ENCODE measurements at regions not wholly inside any gene's neighbourhood (a gene's known extent, or its start where the extent isn't known, plus 50 kb on each side); places are given as distances from the start of the nearest gene placed in this dataset.
A peak's percentile ranks its signal among the peaks of the same experiment; 100 is the strongest.

DNA sequence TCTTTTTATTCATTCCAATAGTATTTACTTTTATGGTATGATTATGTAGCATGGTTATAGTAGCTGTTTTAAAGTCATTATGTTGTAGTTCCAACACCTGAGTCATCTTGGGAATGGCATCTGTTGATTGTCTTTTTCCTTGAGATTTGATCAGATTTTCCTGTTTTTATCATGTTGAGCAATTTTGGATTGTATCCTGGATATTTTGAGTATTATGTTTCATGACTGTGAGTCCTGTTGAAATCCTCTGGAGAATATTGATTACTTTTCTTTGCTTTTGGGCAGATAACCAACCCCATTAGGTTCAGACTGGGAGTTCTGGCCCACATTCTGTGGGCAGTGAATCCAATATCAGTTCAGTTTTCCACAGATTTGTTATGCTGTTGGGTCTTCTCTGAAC is 163.2 kb upstream of the SPRED2 start:
- Histone ChIP-seq H3K79me2 (ENCODE audit: insufficient read depth) (no peaks in the 10 kb centered on the region), H3K4me3 (ENCODE audit: low read depth in 2 of 2, low read length in 1 of 2) (no peak overlapping the region), H3K4me1 (ENCODE audit: control insufficient read depth in 1 of 2, insufficient read depth in 2 of 2, low read depth in 1 of 2, low read length in 1 of 2) (no peaks in the 10 kb centered on the region), H3K36me3 (replicated peaks in 1 of 2; ENCODE audit: control insufficient read depth in 1 of 2, insufficient read depth in 2 of 2, low read length in 1 of 2) (no peaks in the 10 kb centered on the region), H3K27ac (ENCODE audit: low read depth in 2 of 2, low read length in 1 of 2) (no peak overlapping the region), H2AFZ (ENCODE audit: low read depth) (no peak overlapping the region), H3K27me3 (ENCODE audit: insufficient read depth) (no peaks in the 10 kb centered on the region), H3K9me3 (no peaks in the 10 kb centered on the region), H3K4me2 (no peak overlapping the region), H3K9ac (no peak overlapping the region), H3F3A (replicated peaks; ENCODE audit: insufficient read depth) (peaks cover 14% of the 10 kb centered on the region), H3K9me2 (no peaks in the 10 kb centered on the region), H4K20me1 (ENCODE audit: insufficient read depth) (no peaks in the 10 kb centered on the region)
- CTCF ChIA-PET: no interaction called here
- POLR2A ChIA-PET: no interaction called here
- TF ChIP-seq CHD2 (IDR thresholded peaks at IDR 0.05; ENCODE audit: low read length, partially characterized antibody) (no peak), TCF12 (IDR thresholded peaks at IDR 0.05) (0 out of 2 replicates have a peak, but pooled peaks have one; percentile 6)
- DNase-seq: no peak

GRCh38 chr2:65594150-65594549 is 161.8 kb upstream of the SPRED2 start:
- no peaks in the 10 kb centered on the region for H3K4me1 ChIP-seq (ENCODE audit: control insufficient read depth in 1 of 2, insufficient read depth in 2 of 2, low read depth in 1 of 2, low read length in 1 of 2)
- H3K4me3 ChIP-seq (ENCODE audit: low read depth in 2 of 2, low read length in 1 of 2): no peak overlapping the region
- H3K4me2 ChIP-seq: no peak overlapping the region
- no peaks in the 10 kb centered on the region for H3K9me3 ChIP-seq
- H4K20me1 ChIP-seq (ENCODE audit: insufficient read depth): no peaks in the 10 kb centered on the region
- DNase-seq: no peak
- ChIA-PET POLR2A (no interaction called here), CTCF (no interaction called here)
- no peaks in the 10 kb centered on the region for H3K36me3 ChIP-seq (replicated peaks in 1 of 2; ENCODE audit: control insufficient read depth in 1 of 2, insufficient read depth in 2 of 2, low read length in 1 of 2)
- no peak overlapping the region for H3K9ac ChIP-seq
- H3K27me3 ChIP-seq (ENCODE audit: insufficient read depth): no peaks in the 10 kb centered on the region
- TF ChIP-seq MXI1 (IDR thresholded peaks at IDR 0.05; ENCODE audit: low read depth, low read length) (no peak), EP300 (IDR thresholded peaks at IDR 0.05; ENCODE audit: borderline replicate concordance in 1 of 2, low read depth in 1 of 2, low read length in 1 of 2) (no peak), FOXM1 (IDR thresholded peaks at IDR 0.05; ENCODE audit: low read depth) (no peak), CHD2 (IDR thresholded peaks at IDR 0.05; ENCODE audit: low read length, partially characterized antibody) (no peak), YY1 (IDR thresholded peaks at IDR 0.05; ENCODE audit: low read depth) (no peak), SIN3A (IDR thresholded peaks at IDR 0.05; ENCODE audit: borderline replicate concordance, low read depth, low read length) (no peak), FOXJ3 (CRISPR knock-in tag; IDR thresholded peaks at IDR 0.05) (no peak), GATA2 (CRISPR knock-in tag; IDR thresholded peaks at IDR 0.05) (no peak)
- TF ChIP-seq, protein P1, sequence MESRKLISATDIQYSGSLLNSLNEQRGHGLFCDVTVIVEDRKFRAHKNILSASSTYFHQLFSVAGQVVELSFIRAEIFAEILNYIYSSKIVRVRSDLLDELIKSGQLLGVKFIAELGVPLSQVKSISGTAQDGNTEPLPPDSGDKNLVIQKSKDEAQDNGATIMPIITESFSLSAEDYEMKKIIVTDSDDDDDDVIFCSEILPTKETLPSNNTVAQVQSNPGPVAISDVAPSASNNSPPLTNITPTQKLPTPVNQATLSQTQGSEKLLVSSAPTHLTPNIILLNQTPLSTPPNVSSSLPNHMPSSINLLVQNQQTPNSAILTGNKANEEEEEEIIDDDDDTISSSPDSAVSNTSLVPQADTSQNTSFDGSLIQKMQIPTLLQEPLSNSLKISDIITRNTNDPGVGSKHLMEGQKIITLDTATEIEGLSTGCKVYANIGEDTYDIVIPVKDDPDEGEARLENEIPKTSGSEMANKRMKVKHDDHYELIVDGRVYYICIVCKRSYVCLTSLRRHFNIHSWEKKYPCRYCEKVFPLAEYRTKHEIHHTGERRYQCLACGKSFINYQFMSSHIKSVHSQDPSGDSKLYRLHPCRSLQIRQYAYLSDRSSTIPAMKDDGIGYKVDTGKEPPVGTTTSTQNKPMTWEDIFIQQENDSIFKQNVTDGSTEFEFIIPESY (IDR thresholded peaks at IDR 0.05; ENCODE audit: borderline replicate concordance, low read depth): no peak
- no peaks in the 10 kb centered on the region for H3K79me2 ChIP-seq (ENCODE audit: insufficient read depth)
- H3K27ac ChIP-seq (ENCODE audit: low read depth in 2 of 2, low read length in 1 of 2): no peak overlapping the region
- H3K9me2 ChIP-seq: no peaks in the 10 kb centered on the region
- H2AFZ ChIP-seq (ENCODE audit: low read depth): no peak overlapping the region
- H3F3A ChIP-seq (replicated peaks; ENCODE audit: insufficient read depth): peaks cover 9% of the 10 kb centered on the region

- H3K27ac ChIP-seq (ENCODE audit: low read depth in 2 of 2, low read length in 1 of 2): no peak overlapping the region
- H3K9me2 ChIP-seq: no peaks in the 10 kb centered on the region
- H3K36me3 ChIP-seq (replicated peaks in 1 of 2; ENCODE audit: control insufficient read depth in 1 of 2, insufficient read depth in 2 of 2, low read length in 1 of 2): no peaks in the 10 kb centered on the region
- H3K9ac ChIP-seq: no peak overlapping the region
- WGBS (ENCODE audit: low lambda C conversion rate): 40% methylated on average over 2 of the region's 2 CpGs
- H3K4me1 ChIP-seq (ENCODE audit: control insufficient read depth in 1 of 2, insufficient read depth in 2 of 2, low read depth in 1 of 2, low read length in 1 of 2): no peaks in the 10 kb centered on the region
- TF ChIP-seq USF2 (IDR thresholded peaks at IDR 0.05; ENCODE audit: borderline replicate concordance, low read depth, low read length) (no peak), FOSL2 (IDR thresholded peaks at IDR 0.05; ENCODE audit: borderline replicate concordance, low read depth) (no peak), RCOR1 (IDR thresholded peaks at IDR 0.05; ENCODE audit: low read length) (no peak)
- TF ChIP-seq, protein P2, sequence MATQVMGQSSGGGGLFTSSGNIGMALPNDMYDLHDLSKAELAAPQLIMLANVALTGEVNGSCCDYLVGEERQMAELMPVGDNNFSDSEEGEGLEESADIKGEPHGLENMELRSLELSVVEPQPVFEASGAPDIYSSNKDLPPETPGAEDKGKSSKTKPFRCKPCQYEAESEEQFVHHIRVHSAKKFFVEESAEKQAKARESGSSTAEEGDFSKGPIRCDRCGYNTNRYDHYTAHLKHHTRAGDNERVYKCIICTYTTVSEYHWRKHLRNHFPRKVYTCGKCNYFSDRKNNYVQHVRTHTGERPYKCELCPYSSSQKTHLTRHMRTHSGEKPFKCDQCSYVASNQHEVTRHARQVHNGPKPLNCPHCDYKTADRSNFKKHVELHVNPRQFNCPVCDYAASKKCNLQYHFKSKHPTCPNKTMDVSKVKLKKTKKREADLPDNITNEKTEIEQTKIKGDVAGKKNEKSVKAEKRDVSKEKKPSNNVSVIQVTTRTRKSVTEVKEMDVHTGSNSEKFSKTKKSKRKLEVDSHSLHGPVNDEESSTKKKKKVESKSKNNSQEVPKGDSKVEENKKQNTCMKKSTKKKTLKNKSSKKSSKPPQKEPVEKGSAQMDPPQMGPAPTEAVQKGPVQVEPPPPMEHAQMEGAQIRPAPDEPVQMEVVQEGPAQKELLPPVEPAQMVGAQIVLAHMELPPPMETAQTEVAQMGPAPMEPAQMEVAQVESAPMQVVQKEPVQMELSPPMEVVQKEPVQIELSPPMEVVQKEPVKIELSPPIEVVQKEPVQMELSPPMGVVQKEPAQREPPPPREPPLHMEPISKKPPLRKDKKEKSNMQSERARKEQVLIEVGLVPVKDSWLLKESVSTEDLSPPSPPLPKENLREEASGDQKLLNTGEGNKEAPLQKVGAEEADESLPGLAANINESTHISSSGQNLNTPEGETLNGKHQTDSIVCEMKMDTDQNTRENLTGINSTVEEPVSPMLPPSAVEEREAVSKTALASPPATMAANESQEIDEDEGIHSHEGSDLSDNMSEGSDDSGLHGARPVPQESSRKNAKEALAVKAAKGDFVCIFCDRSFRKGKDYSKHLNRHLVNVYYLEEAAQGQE (IDR thresholded peaks at IDR 0.05; ENCODE audit: low read depth, low read length): no peak
- CTCF ChIA-PET: no interaction called here
- no peaks in the 10 kb centered on the region for H3F3A ChIP-seq (replicated peaks; ENCODE audit: insufficient read depth)
- H3K4me2 ChIP-seq: no peak overlapping the region
- no peaks in the 10 kb centered on the region for H3K27me3 ChIP-seq (ENCODE audit: insufficient read depth)
- no peak overlapping the region for H2AFZ ChIP-seq (ENCODE audit: low read depth)
- H4K20me1 ChIP-seq (ENCODE audit: insufficient read depth): no peaks in the 10 kb centered on the region
- DNase-seq: no peak
- POLR2A ChIA-PET: no interaction called here
- no peak overlapping the region for H3K4me3 ChIP-seq (ENCODE audit: low read depth in 2 of 2, low read length in 1 of 2)
- no peaks in the 10 kb centered on the region for H3K9me3 ChIP-seq
- no peaks in the 10 kb centered on the region for H3K79me2 ChIP-seq (ENCODE audit: insufficient read depth)
Observed at GRCh38 chr2:65589667-65590066, 157.3 kb upstream of the SPRED2 start.
